GM12878 (cell line): ENCODE measurements at regions not wholly inside any gene's neighbourhood (a gene's known extent, or its start where the extent isn't known, plus 50 kb on each side); places are given as distances from the start of the nearest gene placed in this dataset.

Experiments used
- ATAC-seq: fragments of 200-7000 bp; cut with Tn5 transposase; 3 replicates; pipeline ENCODE4 v1.9.1; 2020; ENCODE audit warnings: mild to moderate bottlenecking, moderate library complexity
- BruUV-seq: library from RNA; stranded (reverse); fragments of 400-500 nt; replicated peaks from 2 replicates; lab custom pipeline; 2021; lab: Mats Ljungman, UMichigan
- CTCF ChIA-PET: fragments of 300-600 bp; sonication (Branson Sonifier 250); formaldehyde crosslinking; extraction: SDS; loops from one replicate; lab custom pipeline; 2021; ENCODE audit warnings: inconsistent platforms; lab: Yijun Ruan, JAX
- POLR2A ChIA-PET: fragments of 350-600 bp; formaldehyde crosslinking; extraction: SDS; loops from one replicate; lab custom pipeline; 2021; ENCODE audit warnings: inconsistent platforms; lab: Charles Lee
- RAD21 ChIA-PET: fragments of 300-600 bp; sonication (Branson Sonifier 250); formaldehyde crosslinking; loops from one replicate; lab custom pipeline; 2023; ENCODE audit warnings: antibody characterized with exemption; ENCODE audit not compliant: unreplicated experiment; lab: Charles Lee
- SMC1A ChIA-PET: fragments of 300-600 bp; sonication (Branson Sonifier 250); formaldehyde crosslinking; loops from one replicate; lab custom pipeline; 2023; ENCODE audit not compliant: unreplicated experiment, uncharacterized antibody; lab: Charles Lee
- DNase-seq: peaks from one replicate; pipeline ENCODE4 v3.0.0-alpha.2; 2011; ENCODE audit warnings: low read depth, low spot score
- FAIRE-seq: peaks from 3 replicates; lab custom pipeline; 2011; peaks lifted over from hg19 to GRCh38; lab: Jason Lieb, UNC
- H2AFZ ChIP-seq: 2 replicates; pipeline ENCODE4 v1.6.0; 2011; ENCODE audit warnings: low read depth, low read length, control low read depth; ENCODE audit not compliant: control insufficient read depth
- H3K27ac ChIP-seq: 2 replicates; pipeline ENCODE4 v1.5.1; 2011; ENCODE audit warnings: control low read depth; ENCODE audit not compliant: control insufficient read depth, insufficient read depth
- H3K27me3 ChIP-seq, 2 experiments: replicated peaks in 1 of 2; 2 replicates each; pipeline versions ENCODE4 v1.6.0 to v1.6.1; 2011; ENCODE audit warnings: low read length in 1 of 2; ENCODE audit not compliant: control insufficient read depth in 2 of 2, insufficient read depth in 2 of 2
- H3K36me3 ChIP-seq, 2 experiments: 2 replicates each; pipeline ENCODE4 v1.5.1; 2011; ENCODE audit warnings: low read length in 1 of 2; ENCODE audit not compliant: control insufficient read depth in 2 of 2, insufficient read depth in 2 of 2
- H3K4me1 ChIP-seq: 2 replicates; pipeline ENCODE4 v1.6.1; 2011; ENCODE audit warnings: mild to moderate bottlenecking, low read length, moderate library complexity, mixed read lengths; ENCODE audit not compliant: control insufficient read depth, insufficient read depth
- H3K4me2 ChIP-seq: 2 replicates; pipeline ENCODE4 v1.6.0; 2011; ENCODE audit warnings: control low read depth; ENCODE audit not compliant: control insufficient read depth, insufficient read depth
- H3K4me3 ChIP-seq: fragments of 200-600 bp; sonication (generic); 2 replicates; pipeline ENCODE4 v1.5.1; 2016
- H3K79me2 ChIP-seq: 2 replicates; pipeline ENCODE4 v1.6.0; 2011; ENCODE audit warnings: low read length; ENCODE audit not compliant: control insufficient read depth, insufficient read depth
- H3K9ac ChIP-seq: 2 replicates; pipeline ENCODE4 v1.8.0; 2011; ENCODE audit warnings: low read length, control low read depth, mixed read lengths; ENCODE audit not compliant: control insufficient read depth, insufficient read depth
- H3K9me3 ChIP-seq: replicated peaks from 3 replicates; pipeline ENCODE4 v1.5.1; 2011; ENCODE audit warnings: mild to moderate bottlenecking, low read length; ENCODE audit not compliant: control insufficient read depth, insufficient read depth
- H4K20me1 ChIP-seq: 2 replicates; pipeline ENCODE4 v1.6.0; 2011; ENCODE audit not compliant: control insufficient read depth, insufficient read depth
- ASH2L ChIP-seq: fragments of 300-600, 200-600 bp; sonication (generic); IDR thresholded peaks from 2 replicates; pipeline ENCODE4 v1.6.1; 2017; ENCODE audit warnings: low read depth, mild to moderate bottlenecking, borderline replicate concordance
- BHLHE40 ChIP-seq, 2 experiments: fragments of 450-650 bp in 1 of 2; IDR thresholded peaks; 2 replicates each; pipeline ENCODE4 v1.6.1; 2011 to 2017; ENCODE audit warnings: low read depth in 2 of 2, borderline replicate concordance in 1 of 2, improper control_type of control experiment in 1 of 2, low read length in 1 of 2, mild to moderate bottlenecking in 1 of 2
- CEBPZ ChIP-seq: fragments of 150-350 bp; IDR thresholded peaks from 2 replicates; pipeline ENCODE4 v1.6.1; 2016; ENCODE audit warnings: low read depth, low read length
- CREB1 ChIP-seq: IDR thresholded peaks from 2 replicates; pipeline ENCODE4 v1.6.1; 2012; ENCODE audit warnings: low read depth, mild to moderate bottlenecking, inconsistent platforms
- GATAD2B ChIP-seq: fragments of 450-650 bp; conservative IDR thresholded peaks from 2 replicates; pipeline ENCODE4 v1.6.1; 2017; ENCODE audit warnings: low read depth, mild to moderate bottlenecking, moderate library complexity
- HDAC2 ChIP-seq: fragments of 200-600 bp; sonication (generic); IDR thresholded peaks from 2 replicates; pipeline ENCODE4 v1.6.1; 2017
- HSF1 ChIP-seq: fragments of 150-350 bp; IDR thresholded peaks from 2 replicates; pipeline ENCODE4 v1.6.1; 2014; ENCODE audit warnings: mild to moderate bottlenecking, low read depth, low read length
- JUNB ChIP-seq: IDR thresholded peaks from 2 replicates; pipeline ENCODE4 v1.6.1; 2016; ENCODE audit warnings: antibody characterized with exemption, mild to moderate bottlenecking
- NRF1 ChIP-seq: conservative IDR thresholded peaks from 2 replicates; pipeline ENCODE4 v1.6.1; 2011; ENCODE audit warnings: mild to moderate bottlenecking, low read depth, low read length, improper control_type of control experiment
- RAD21 ChIP-seq: IDR thresholded peaks from 2 replicates; pipeline ENCODE4 v1.6.1; 2011; ENCODE audit warnings: mild to moderate bottlenecking, low read depth, low read length, moderate library complexity; ENCODE audit not compliant: insufficient read depth
- SMAD1 ChIP-seq: fragments of 450-650 bp; IDR thresholded peaks from 2 replicates; pipeline ENCODE4 v1.6.1; 2018; ENCODE audit warnings: mild to moderate bottlenecking, low read depth; ENCODE audit not compliant: partially characterized antibody
- SMC3 ChIP-seq: IDR thresholded peaks from 2 replicates; pipeline ENCODE4 v1.6.1; 2011; ENCODE audit warnings: low read length, improper control_type of control experiment, borderline replicate concordance
- TCF7 ChIP-seq: IDR thresholded peaks from 2 replicates; pipeline ENCODE4 v1.6.1; 2014; ENCODE audit warnings: antibody characterized with exemption, borderline replicate concordance
- ZBTB4 ChIP-seq: fragments of 450-650 bp; formaldehyde crosslinking; IDR thresholded peaks from 2 replicates; pipeline ENCODE4 v1.4.0; 2022; ENCODE audit warnings: mild to moderate bottlenecking, moderate library complexity
- ZNF24 ChIP-seq: fragments of 450-650 bp; IDR thresholded peaks from 2 replicates; pipeline ENCODE4 v1.6.1; 2017; ENCODE audit warnings: antibody characterized with exemption, mild to moderate bottlenecking
- WGBS: methylation state at CpG from one replicate; pipeline ENCODE4 v1.1.6; 2016; ENCODE audit warnings: low lambda C conversion rate; ENCODE audit not compliant: insufficient replicate concordance, insufficient coverage; ENCODE audit errors: missing lambda C conversion rate; 5-methylcytosine and 5-hydroxymethylcytosine counted together
- in situ Hi-C: fragments of 300-500 bp; cut with MboI; formaldehyde crosslinking; loops from 9 replicates; pipeline ENCODE4 v1.14.3; 2018; ENCODE audit warnings: mixed read lengths
- intact Hi-C: fragments of 100-400 bp; cut with micrococcal nuclease; formaldehyde crosslinking; loops from one replicate; pipeline ENCODE4 v1.14.2; 2022; ENCODE audit not compliant: unreplicated experiment

- no peak for TF ChIP-seq ZBTB4 (CRISPR knock-in tag)
- no peak for TF ChIP-seq NRF1
- TF ChIP-seq HSF1 = no peak
- no peak for TF ChIP-seq TCF7
- TF ChIP-seq HDAC2 = no peak
- TF ChIP-seq ZNF24 = no peak
- TF ChIP-seq SMAD1 = no peak
- TF ChIP-seq, all 136 proteins: peak for 0
These were observed 316.8 kb downstream of the CWC27 start (continued) for GRCh38 chr5:65085516-65085850.

- FAIRE-seq (no peak), DNase-seq (no peak), ATAC-seq (peak; percentile 47)
- in situ Hi-C loops (no loop called here), intact Hi-C loops (no loop called here)
- no peaks in the 10 kb centered on the region for H4K20me1 ChIP-seq
- H3K9ac ChIP-seq = no peak overlapping the region
- RAD21 ChIA-PET = interaction anchor here (1.2 kb wide), 1 partner anchor 14 kb away, joined by 4 read pairs; no protein-coding TSS in a partner anchor
- POLR2A ChIA-PET = interaction anchor here (0.9 kb wide), 1 partner anchor 13 kb away, joined by 3 read pairs; no protein-coding TSS in a partner anchor
- no peaks in the 10 kb centered on the region for H3K79me2 ChIP-seq
- BruUV-seq = no TSS peak
- H3K4me1 ChIP-seq = no peaks in the 10 kb centered on the region
- 45% methylated on average over 3 of the region's 3 CpGs for WGBS
- H3K9me3 ChIP-seq = no peaks in the 10 kb centered on the region; the same call in 2 of the 3 replicates
- no peaks in the 10 kb centered on the region for H3K36me3 ChIP-seq
- no peak overlapping the region for H3K4me2 ChIP-seq
- H3K27me3 ChIP-seq = no peaks in the 10 kb centered on the region
- CTCF ChIA-PET = interaction anchor here (0.6 to 1.4 kb wide), 4 partner anchors 10 to 24 kb away, joined by 3 to 5 read pairs (median 3); no protein-coding TSS in a partner anchor
- no peak overlapping the region for H3K27ac ChIP-seq
- H2AFZ ChIP-seq = no peak overlapping the region
- SMC1A ChIA-PET = interaction anchor here (0.6 to 2.5 kb wide), 5 partner anchors 11 to 197 kb away, joined by 3 to 7 read pairs (median 4); no protein-coding TSS in a partner anchor
- no peak overlapping the region for H3K4me3 ChIP-seq
- no peak for TF ChIP-seq HDAC2
- TF ChIP-seq GATAD2B = no peak
- no peak for TF ChIP-seq BHLHE40 (IDR thresholded peaks at IDR 0.05; ENCODE audit: borderline replicate concordance in 1 of 2, low read depth in 2 of 2, low read length in 1 of 2)
- TF ChIP-seq CREB1 = no peak
- TF ChIP-seq CEBPZ = no peak
- no peak for TF ChIP-seq RAD21
- no peak for TF ChIP-seq JUNB
- no peak for TF ChIP-seq ASH2L
- TF ChIP-seq SMC3 = no peak
These were observed 317.6 kb downstream of the CWC27 start for GRCh38 chr5:65086234-65086890.
